ENCODE measurements at regions not wholly inside any gene's neighbourhood (a gene's known extent, or its start where the extent isn't known, plus 50 kb on each side); places are given as distances from the start of the nearest gene placed in this dataset.

DNA sequence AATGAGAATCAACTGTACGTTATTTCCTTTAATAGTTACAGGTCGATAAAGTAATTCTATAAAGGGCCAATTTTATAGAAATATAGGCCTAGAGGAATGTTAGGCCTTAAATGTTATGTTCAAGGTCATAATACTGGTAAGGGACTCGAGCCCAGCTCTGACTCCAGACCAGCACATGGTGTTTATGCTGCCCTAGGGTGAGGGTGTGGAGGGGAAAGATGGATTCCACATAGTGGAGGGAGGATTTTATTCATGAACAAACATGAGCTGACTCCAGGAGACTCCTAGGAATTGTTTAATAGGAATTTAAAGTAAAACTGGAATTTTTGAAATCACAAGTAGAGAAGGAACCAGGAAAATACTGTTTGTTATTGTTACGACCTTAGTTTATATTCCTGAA, 139.9 kb downstream of the LACC1 start:
- peaks cover 4% of the 10 kb centered on the region for H3K4me1 Mint-ChIP-seq
- no peak for DNase-seq

DNA sequence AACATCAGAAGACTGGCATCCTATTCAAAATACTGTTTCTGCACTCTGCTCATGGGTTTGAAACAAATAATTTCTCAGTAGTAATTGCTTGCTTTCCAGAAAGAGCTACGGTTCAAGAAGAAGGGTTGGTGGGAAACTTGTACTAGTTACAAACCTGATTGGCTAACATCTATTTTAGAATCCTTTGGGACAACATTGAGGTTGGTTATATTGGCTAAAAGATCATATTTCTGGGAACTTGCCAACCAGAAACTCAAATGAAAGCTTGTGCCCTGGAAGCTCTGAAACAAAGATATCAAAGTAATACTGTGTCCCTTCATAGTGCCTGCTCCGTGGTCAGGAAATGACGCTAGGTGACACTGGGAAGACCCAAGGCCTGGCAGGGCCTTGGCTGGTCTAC, 141.7 kb downstream of the LACC1 start:
- H3K27me3 Mint-ChIP-seq, result no peaks in the 10 kb centered on the region
- no peak overlapping the region for H3K27ac Mint-ChIP-seq
- DNase-seq (no peak), ATAC-seq (ENCODE audit: low read depth) (no peak)
- no peaks in the 10 kb centered on the region for H3K9me3 Mint-ChIP-seq
- H3K36me3 Mint-ChIP-seq, result no peaks in the 10 kb centered on the region
- H3K4me3 Mint-ChIP-seq, result no peak overlapping the region
- H3K4me1 Mint-ChIP-seq, result peaks cover 4% of the 10 kb centered on the region
- POLR2A ChIA-PET, result no interaction called here

More for the DNA sequence above, 139.9 kb downstream of the LACC1 start:
- Mint-ChIP-seq H3K4me3 (no peak overlapping the region), H3K27ac (no peak overlapping the region), H3K27me3 (no peaks in the 10 kb centered on the region), H3K36me3 (no peaks in the 10 kb centered on the region), H3K9me3 (no peaks in the 10 kb centered on the region)
- POLR2A ChIA-PET, result no interaction called here
- ATAC-seq (ENCODE audit: low read depth), result no peak

DNA sequence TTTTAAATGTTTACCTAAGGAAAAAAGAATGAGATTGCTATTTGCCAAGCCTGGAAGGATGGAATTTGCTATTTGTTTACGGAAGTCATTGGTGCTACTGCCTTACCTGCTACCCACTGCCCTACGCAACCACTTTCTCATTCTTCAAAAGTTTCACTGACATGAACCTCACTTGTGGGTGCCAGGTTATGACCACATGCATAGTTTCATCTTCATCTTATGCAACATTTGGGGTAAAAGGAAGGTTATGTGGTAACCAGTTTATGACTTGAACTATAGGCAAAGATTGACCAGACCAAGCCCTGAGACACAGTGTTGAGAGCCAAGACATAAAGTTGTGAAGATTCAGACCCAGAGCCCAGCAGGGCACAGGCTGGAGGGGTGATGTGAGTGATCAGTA, 142.5 kb downstream of the LACC1 start:
- POLR2A ChIA-PET, result no interaction called here
- no peak overlapping the region for H3K4me3 Mint-ChIP-seq
- H3K27ac Mint-ChIP-seq, result no peak overlapping the region
- ATAC-seq (ENCODE audit: low read depth), result no peak
- H3K9me3 Mint-ChIP-seq, result no peaks in the 10 kb centered on the region
- no peaks in the 10 kb centered on the region for H3K27me3 Mint-ChIP-seq
- DNase-seq, result no peak
- H3K4me1 Mint-ChIP-seq, result peaks cover 4% of the 10 kb centered on the region
- no peaks in the 10 kb centered on the region for H3K36me3 Mint-ChIP-seq

DNA sequence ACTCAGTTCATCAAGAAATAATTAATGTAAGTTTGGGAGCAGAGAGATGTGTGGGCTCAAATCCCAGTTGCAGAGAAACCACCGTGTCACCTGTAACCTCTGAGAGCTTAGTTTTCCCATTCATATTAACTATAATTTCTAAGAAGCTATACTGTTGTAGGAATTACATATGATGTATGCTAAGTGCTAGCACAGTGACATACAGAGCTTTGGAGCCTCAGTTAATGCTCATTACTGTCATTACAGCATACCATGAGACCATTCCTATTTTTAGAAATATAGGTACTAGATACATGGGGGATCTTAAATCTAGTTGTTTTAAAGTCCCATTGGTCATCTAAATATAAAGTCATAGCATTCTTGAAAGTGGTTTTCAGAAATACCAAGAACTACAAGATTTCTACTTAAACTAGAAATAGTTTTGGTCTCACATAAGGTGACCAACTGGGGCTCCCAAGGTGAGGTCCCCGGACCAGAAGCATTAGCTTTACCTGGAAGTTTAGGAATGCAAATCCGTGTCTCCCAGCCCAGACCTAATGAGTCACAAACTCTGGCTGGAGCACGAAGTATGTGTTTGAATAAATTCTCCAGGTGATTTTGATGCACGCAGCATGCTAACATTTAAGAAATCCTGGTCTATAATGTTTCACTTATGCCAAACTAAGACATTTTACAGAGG, 144.6 kb downstream of the LACC1 start:
- POLR2A ChIA-PET, result no interaction called here
- Mint-ChIP-seq H3K27me3 (no peaks in the 10 kb centered on the region), H3K4me1 (no peaks in the 10 kb centered on the region), H3K4me3 (no peak overlapping the region), H3K36me3 (no peaks in the 10 kb centered on the region), H3K27ac (no peak overlapping the region), H3K9me3 (no peaks in the 10 kb centered on the region)
- DNase-seq (no peak), ATAC-seq (ENCODE audit: low read depth) (no peak)

DNA sequence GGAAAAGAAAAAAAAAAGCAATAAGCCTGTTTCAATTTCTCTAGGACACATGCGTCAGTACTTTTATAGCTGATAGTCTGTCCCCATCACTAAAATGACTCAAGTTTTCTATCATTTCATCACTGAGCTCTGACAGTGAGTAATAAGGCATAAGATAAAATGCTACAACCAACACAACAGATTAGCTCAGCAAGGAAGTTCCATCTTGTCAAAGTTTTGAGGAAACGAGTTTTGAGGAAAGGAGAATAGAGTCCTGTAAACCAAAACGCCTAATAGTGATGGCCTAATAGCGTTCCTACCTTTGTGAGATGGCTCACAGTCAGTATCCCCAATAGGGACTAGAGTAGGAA, 145.1 kb downstream of the LACC1 start:
- no peak for ATAC-seq (ENCODE audit: low read depth)
- no peak for DNase-seq
- Mint-ChIP-seq H3K27me3 (no peaks in the 10 kb centered on the region), H3K4me1 (no peaks in the 10 kb centered on the region), H3K9me3 (no peaks in the 10 kb centered on the region), H3K36me3 (no peaks in the 10 kb centered on the region), H3K4me3 (no peak overlapping the region), H3K27ac (no peak overlapping the region)
- POLR2A ChIA-PET, result no interaction called here

GRCh38 chr13:44026194-44026593, 146.5 kb downstream of the LACC1 start:
- no peaks in the 10 kb centered on the region for H3K9me3 Mint-ChIP-seq
- no peak overlapping the region for H3K27ac Mint-ChIP-seq
- POLR2A ChIA-PET, result no interaction called here
- no peaks in the 10 kb centered on the region for H3K36me3 Mint-ChIP-seq
- ATAC-seq (ENCODE audit: low read depth), result no peak
- H3K27me3 Mint-ChIP-seq, result no peaks in the 10 kb centered on the region
- no peaks in the 10 kb centered on the region for H3K4me1 Mint-ChIP-seq
- no peak overlapping the region for H3K4me3 Mint-ChIP-seq
- DNase-seq, result no peak

GRCh38 chr13:44028734-44029133, 149.0 kb downstream of the LACC1 start:
- Mint-ChIP-seq H3K9me3 (no peaks in the 10 kb centered on the region), H3K27ac (no peak overlapping the region), H3K4me3 (no peak overlapping the region), H3K4me1 (no peaks in the 10 kb centered on the region), H3K27me3 (peaks cover 2% of the 10 kb centered on the region), H3K36me3 (no peaks in the 10 kb centered on the region)
- POLR2A ChIA-PET, result no interaction called here
- no peak for DNase-seq
- ATAC-seq (ENCODE audit: low read depth), result no peak

- no peak for DNase-seq
- POLR2A ChIA-PET, result no interaction called here
- no peak overlapping the region for H3K27ac Mint-ChIP-seq
- no peaks in the 10 kb centered on the region for H3K36me3 Mint-ChIP-seq
- no peak for ATAC-seq (ENCODE audit: low read depth)
- no peaks in the 10 kb centered on the region for H3K9me3 Mint-ChIP-seq
- H3K4me3 Mint-ChIP-seq, result no peak overlapping the region
- H3K4me1 Mint-ChIP-seq, result no peaks in the 10 kb centered on the region
- peaks cover 12% of the 10 kb centered on the region for H3K27me3 Mint-ChIP-seq
Measured at GRCh38 chr13:44030615-44031014, 150.9 kb downstream of the LACC1 start.

- ATAC-seq (ENCODE audit: low read depth), result no peak
- H3K4me1 Mint-ChIP-seq, result no peaks in the 10 kb centered on the region
- H3K27ac Mint-ChIP-seq, result no peak overlapping the region
- no peak for DNase-seq
- peaks cover 12% of the 10 kb centered on the region for H3K27me3 Mint-ChIP-seq
- H3K9me3 Mint-ChIP-seq, result no peaks in the 10 kb centered on the region
- H3K36me3 Mint-ChIP-seq, result no peaks in the 10 kb centered on the region
- no peak overlapping the region for H3K4me3 Mint-ChIP-seq
- POLR2A ChIA-PET, result no interaction called here
Measured at GRCh38 chr13:44031555-44031954, 151.9 kb downstream of the LACC1 start.

DNA sequence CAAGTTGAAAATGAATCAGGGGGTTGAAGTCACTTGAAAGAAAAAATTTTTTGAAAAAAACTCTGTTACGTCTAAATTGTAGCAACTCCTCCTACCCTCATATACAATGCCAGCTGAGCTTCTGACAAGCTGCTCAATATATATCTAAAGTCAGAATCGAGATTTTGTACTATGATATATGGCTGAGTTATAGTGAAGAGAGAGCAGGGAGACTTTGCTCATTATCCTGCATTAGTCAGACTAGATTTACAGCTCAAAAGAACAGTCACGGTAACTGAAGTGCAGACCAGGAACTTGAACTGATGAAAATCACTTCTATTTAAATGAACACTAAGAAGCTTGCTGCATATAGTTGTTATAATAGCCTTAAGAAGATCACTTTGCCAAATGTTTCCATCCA, 153.1 kb downstream of the LACC1 start:
- Mint-ChIP-seq H3K9me3 (no peaks in the 10 kb centered on the region), H3K27me3 (peaks cover 12% of the 10 kb centered on the region), H3K4me3 (no peak overlapping the region), H3K36me3 (no peaks in the 10 kb centered on the region), H3K4me1 (no peaks in the 10 kb centered on the region), H3K27ac (no peak overlapping the region)
- ATAC-seq (ENCODE audit: low read depth) (no peak), DNase-seq (no peak)
- POLR2A ChIA-PET, result no interaction called here

DNA sequence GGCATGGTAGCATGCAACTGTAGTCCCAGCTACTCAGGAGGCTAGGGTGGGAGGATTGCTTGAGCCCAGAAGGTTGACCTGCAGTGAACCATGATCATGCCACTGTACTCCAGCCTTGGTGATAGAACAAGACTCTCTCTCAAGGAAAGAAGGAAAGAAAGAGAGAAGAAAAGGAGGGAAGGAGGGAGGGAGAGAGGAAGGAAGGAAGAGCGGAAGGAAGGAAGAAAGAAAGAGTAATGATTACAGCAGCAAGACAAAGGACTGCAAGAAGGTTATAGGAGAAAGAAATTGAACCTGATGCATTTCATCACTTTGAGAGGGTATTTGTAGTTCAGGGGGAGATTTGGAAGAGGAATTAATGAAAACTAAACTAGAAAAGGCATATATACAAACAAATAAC, 155.7 kb downstream of the LACC1 start:
- no peak for ATAC-seq (ENCODE audit: low read depth)
- H3K36me3 Mint-ChIP-seq, result no peaks in the 10 kb centered on the region
- no peak overlapping the region for H3K27ac Mint-ChIP-seq
- H3K4me3 Mint-ChIP-seq, result no peak overlapping the region
- POLR2A ChIA-PET, result no interaction called here
- peaks cover 19% of the 10 kb centered on the region for H3K27me3 Mint-ChIP-seq
- H3K4me1 Mint-ChIP-seq, result no peaks in the 10 kb centered on the region
- DNase-seq, result no peak
- peaks cover 4% of the 10 kb centered on the region for H3K9me3 Mint-ChIP-seq

DNA sequence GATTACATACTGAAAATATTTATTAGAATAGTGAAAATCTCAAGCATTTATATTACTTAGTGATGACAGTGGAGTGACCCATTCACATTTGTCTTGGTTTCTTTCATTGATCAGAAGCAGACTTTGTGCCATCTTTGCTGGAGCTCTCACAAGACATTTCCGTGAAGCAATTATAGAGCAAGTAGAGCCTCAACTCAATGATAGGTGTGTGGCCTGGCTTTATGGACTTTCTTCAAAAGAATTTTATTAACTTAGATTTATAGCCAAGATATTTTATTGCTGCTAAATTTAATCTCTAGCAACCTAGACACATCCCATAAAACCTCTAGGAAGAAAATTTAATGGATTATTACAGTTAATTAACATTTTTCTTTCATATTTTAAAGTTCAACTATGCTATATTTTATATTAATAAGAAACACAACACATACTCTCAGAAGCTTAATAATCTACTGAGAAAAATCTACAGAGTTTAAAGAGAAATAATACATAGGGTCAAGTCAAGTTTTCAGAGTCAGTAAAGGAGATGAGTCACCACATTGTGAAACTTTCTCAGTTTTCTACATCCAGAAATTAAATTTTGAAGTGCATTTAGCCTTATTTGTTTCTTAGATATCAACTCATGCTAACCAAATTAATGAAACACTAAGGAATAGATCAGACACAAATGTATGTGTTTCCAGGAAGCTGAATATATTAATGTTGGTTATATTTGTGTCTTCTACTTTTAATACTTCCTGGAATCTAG, 160.5 kb downstream of the LACC1 start:
- no peak for ATAC-seq (ENCODE audit: low read depth)
- Mint-ChIP-seq H3K4me3 (no peak overlapping the region), H3K27ac (no peak overlapping the region), H3K4me1 (no peaks in the 10 kb centered on the region), H3K9me3 (peaks cover 4% of the 10 kb centered on the region), H3K36me3 (no peaks in the 10 kb centered on the region), H3K27me3 (peaks cover 8% of the 10 kb centered on the region)
- POLR2A ChIA-PET, result no interaction called here
- DNase-seq, result no peak

- peaks cover 7% of the 10 kb centered on the region for H3K27me3 Mint-ChIP-seq
- H3K4me1 Mint-ChIP-seq, result no peaks in the 10 kb centered on the region
- H3K9me3 Mint-ChIP-seq, result peaks cover 4% of the 10 kb centered on the region
- no peak overlapping the region for H3K4me3 Mint-ChIP-seq
- ATAC-seq (ENCODE audit: low read depth), result no peak
- no peaks in the 10 kb centered on the region for H3K36me3 Mint-ChIP-seq
- POLR2A ChIA-PET, result no interaction called here
- no peak overlapping the region for H3K27ac Mint-ChIP-seq
- DNase-seq, result no peak
Measured at GRCh38 chr13:44040818-44041100, 161.1 kb downstream of the LACC1 start.

DNA sequence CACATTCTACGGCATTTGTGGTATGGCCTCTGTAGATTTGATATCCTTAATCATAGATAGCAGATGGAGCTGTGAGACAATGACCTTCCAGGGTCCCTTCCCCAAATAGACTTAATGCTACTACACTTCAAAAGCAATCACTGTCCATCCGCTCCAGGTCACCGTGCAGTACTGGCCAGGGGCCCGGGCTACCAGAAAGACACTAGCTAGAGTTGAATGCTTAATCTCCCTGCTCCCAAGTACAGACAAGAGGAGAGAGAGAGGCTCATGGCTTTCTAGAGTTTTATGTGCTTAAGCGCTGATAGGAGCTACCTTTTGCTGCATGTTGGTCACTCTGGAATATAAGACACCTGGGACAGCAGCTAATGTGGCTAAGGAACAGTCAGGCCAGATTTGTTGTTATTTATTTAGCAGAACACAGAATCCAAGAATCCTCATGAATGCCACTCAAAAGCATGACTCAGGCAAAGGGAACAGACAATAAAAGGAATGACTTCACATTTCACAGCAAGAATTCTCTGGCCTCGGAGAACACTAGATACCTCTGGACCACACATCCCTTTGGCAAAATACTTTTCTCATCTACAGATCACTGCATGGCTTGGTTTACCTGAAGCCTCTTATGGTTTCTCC, 165.0 kb downstream of the LACC1 start:
- POLR2A ChIA-PET, result no interaction called here
- peaks cover 17% of the 10 kb centered on the region for H3K27me3 Mint-ChIP-seq
- no peaks in the 10 kb centered on the region for H3K36me3 Mint-ChIP-seq
- no peak for ATAC-seq (ENCODE audit: low read depth)
- H3K27ac Mint-ChIP-seq, result no peak overlapping the region
- H3K9me3 Mint-ChIP-seq, result no peaks in the 10 kb centered on the region
- DNase-seq, result no peak
- no peak overlapping the region for H3K4me3 Mint-ChIP-seq
- no peaks in the 10 kb centered on the region for H3K4me1 Mint-ChIP-seq

Data from activated naive CD8-positive, alpha-beta T cell treated with anti-CD3 and anti-CD28 coated beads, Interleukin-2, amount 10 ng/mL, durations not matched to agents 7 days and 5 days (primary cell).